Adrenal gland (tissue), 5 donors: ENCODE measurements at regions not wholly inside any gene's neighbourhood (a gene's known extent, or its start where the extent isn't known, plus 50 kb on each side); places are given as distances from the start of the nearest gene placed in this dataset.

Experiments used
- POLR2A ChIP-seq, 2 donors: fragments of 450-650 bp; IDR thresholded peaks; one replicate each; pipeline ENCODE4 v1.6.1; 2017; ENCODE audit warnings: antibody characterized with exemption in 2 of 2, mild to moderate bottlenecking in 2 of 2, moderate library complexity in 1 of 2
- TF ChIP-seq, protein P1 (sequence below), 6 experiments: fragments of 450-650 bp in 4 of 6; fragments of 200-600 bp in 2 of 6; sonication (generic) in 1 of 6; IDR thresholded peaks; 1 replicate in 5 of 6; 2 replicates in 1 of 6; pipeline versions ENCODE4 v1.5.1 to v1.8.0; 2016 to 2021; ENCODE audit warnings: antibody characterized with exemption in 6 of 6, mild to moderate bottlenecking in 2 of 6, moderate library complexity in 1 of 6
- donor health status: DM: no; HTN: no; CAD: no.

DNA sequence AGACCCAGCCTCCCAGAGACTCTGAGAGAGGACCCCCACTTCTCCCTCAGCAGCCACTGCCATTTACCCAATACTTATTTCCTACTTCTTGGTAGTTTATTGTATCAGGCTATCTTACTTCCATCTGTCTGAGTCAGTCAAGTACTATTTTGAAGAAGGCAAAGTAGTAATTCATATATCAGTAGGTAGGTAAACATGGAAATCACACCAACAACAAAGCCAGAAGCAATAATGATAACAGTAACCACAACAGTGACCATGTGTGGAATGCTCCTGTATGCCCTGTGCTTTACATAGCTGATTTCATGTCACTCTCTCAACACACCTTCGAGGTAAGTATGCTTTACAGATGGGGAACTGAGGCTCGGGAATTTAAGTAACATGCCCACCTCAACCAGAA is 173.0 kb downstream of the BCL11A start:
- TF ChIP-seq, protein P1, sequence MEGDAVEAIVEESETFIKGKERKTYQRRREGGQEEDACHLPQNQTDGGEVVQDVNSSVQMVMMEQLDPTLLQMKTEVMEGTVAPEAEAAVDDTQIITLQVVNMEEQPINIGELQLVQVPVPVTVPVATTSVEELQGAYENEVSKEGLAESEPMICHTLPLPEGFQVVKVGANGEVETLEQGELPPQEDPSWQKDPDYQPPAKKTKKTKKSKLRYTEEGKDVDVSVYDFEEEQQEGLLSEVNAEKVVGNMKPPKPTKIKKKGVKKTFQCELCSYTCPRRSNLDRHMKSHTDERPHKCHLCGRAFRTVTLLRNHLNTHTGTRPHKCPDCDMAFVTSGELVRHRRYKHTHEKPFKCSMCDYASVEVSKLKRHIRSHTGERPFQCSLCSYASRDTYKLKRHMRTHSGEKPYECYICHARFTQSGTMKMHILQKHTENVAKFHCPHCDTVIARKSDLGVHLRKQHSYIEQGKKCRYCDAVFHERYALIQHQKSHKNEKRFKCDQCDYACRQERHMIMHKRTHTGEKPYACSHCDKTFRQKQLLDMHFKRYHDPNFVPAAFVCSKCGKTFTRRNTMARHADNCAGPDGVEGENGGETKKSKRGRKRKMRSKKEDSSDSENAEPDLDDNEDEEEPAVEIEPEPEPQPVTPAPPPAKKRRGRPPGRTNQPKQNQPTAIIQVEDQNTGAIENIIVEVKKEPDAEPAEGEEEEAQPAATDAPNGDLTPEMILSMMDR (IDR thresholded peaks at IDR 0.05) = no peak
- TF ChIP-seq POLR2A (IDR thresholded peaks at IDR 0.05) = no peak
